Ovary (tissue), 7 donors: ENCODE measurements at regions not wholly inside any gene's neighbourhood (a gene's known extent, or its start where the extent isn't known, plus 50 kb on each side); places are given as distances from the start of the nearest gene placed in this dataset.

Experiments
- DNase-seq, 5 donors: peaks; one replicate each; pipeline ENCODE4 v3.0.0-alpha.2; 2019 to 2020
- H3K27ac ChIP-seq, 2 donors: fragments of 200-600 bp; one replicate each; pipeline versions ENCODE4 v1.5.1 to v1.8.0; 2019 to 2022
- H3K27me3 ChIP-seq: fragments of 200-600 bp; one replicate; pipeline ENCODE4 v1.8.0; 2022
- H3K36me3 ChIP-seq: fragments of 200-600 bp; sonication (generic); one replicate; pipeline ENCODE4 v1.5.1; 2019
- H3K4me1 ChIP-seq: one replicate; pipeline ENCODE4 v1.8.1; 2013; ENCODE audit warnings: mild to moderate bottlenecking, moderate library complexity; ENCODE audit not compliant: insufficient read depth
- H3K4me3 ChIP-seq: fragments of 200-600 bp; sonication (generic); one replicate; pipeline ENCODE4 v1.5.1; 2017
- H3K9me3 ChIP-seq, 2 donors: fragments of 200-600 bp in 1 of 2; sonication (generic) in 1 of 2; one replicate each; pipeline versions ENCODE4 v1.5.1 to v1.8.1; 2013 to 2019; ENCODE audit warnings: mild to moderate bottlenecking in 1 of 2, moderate library complexity in 1 of 2
- CTCF ChIP-seq, 3 donors: fragments of 450-650 bp in 2 of 3; fragments of 200-600 bp in 1 of 3; IDR thresholded peaks; one replicate each; pipeline versions ENCODE4 v1.5.1 to v1.8.0; 2016 to 2022; ENCODE audit warnings: antibody characterized with exemption in 3 of 3, mild to moderate bottlenecking in 1 of 3
- EP300 ChIP-seq: sonication (generic); formaldehyde crosslinking; IDR thresholded peaks from one replicate; pipeline ENCODE4 v1.6.1; 2017; ENCODE audit warnings: antibody characterized with exemption
- POLR2A ChIP-seq: fragments of 450-650 bp; IDR thresholded peaks from one replicate; pipeline ENCODE4 v1.6.1; 2017; ENCODE audit warnings: antibody characterized with exemption, mild to moderate bottlenecking, moderate library complexity
- WGBS, 3 donors: extraction: QIAGEN DNeasy Blood & Tissue Kit in 1 of 3; methylation state at CpG; one replicate each; pipeline versions ENCODE4 v1.1.5 to v1.1.7; 2013 to 2017; 5-methylcytosine and 5-hydroxymethylcytosine counted together
- intact Hi-C, 4 donors: fragments of 100-400 bp; cut with DNase I; formaldehyde crosslinking; loops; one replicate each; pipeline versions ENCODE4 v1.11.0 to v1.15.1; 2022 to 2023
- donor health status: DM: no; HTN: no; CAD: no; lungs with moderate emphysema.
- donor health status: DM: no; HTN: no; CAD: no.
- donor health status: Bipolar disorder and iron deficiency.
- donor health status: DM: no; HTN: no; CAD: no.
- donor health status: DM: yes; HTN: yes; CAD: no.

GRCh38 chr16:80330803-80331202, 210.0 kb upstream of the DYNLRB2 start:
- intact Hi-C loops: no loop called here
- no peaks in the 10 kb centered on the region for H3K9me3 ChIP-seq
- H3K36me3 ChIP-seq: no peaks in the 10 kb centered on the region
- no peak overlapping the region for H3K27ac ChIP-seq
- DNase-seq: no peak
- whole genome bisulfite sequencing, 3 donors: 85 to 93% (median 91%) methylated on average over 3 of the region's 3 CpGs
- H3K4me1 ChIP-seq: no peaks in the 10 kb centered on the region
- H3K4me3 ChIP-seq: no peak overlapping the region
- no peaks in the 10 kb centered on the region for H3K27me3 ChIP-seq
- TF ChIP-seq EP300: no peak

GRCh38 chr16:80330150-80330549, 210.6 kb upstream of the DYNLRB2 start:
- no peak for TF ChIP-seq EP300
- no peak for TF ChIP-seq POLR2A

GRCh38 chr16:80327740-80328139, 213.1 kb upstream of the DYNLRB2 start:
- intact Hi-C loops: no loop called here
- H3K27ac ChIP-seq: no peak overlapping the region
- 37 to 61% (median 59%) methylated on average over 1 of the region's 1 CpG for WGBS, 3 donors
- DNase-seq: no peak
- no peaks in the 10 kb centered on the region for H3K9me3 ChIP-seq
- no peaks in the 10 kb centered on the region for H3K4me1 ChIP-seq
- no peak overlapping the region for H3K4me3 ChIP-seq
- TF ChIP-seq POLR2A (no peak), EP300 (no peak), CTCF (IDR thresholded peaks at IDR 0.05) (no peak)
- no peaks in the 10 kb centered on the region for H3K27me3 ChIP-seq
- no peaks in the 10 kb centered on the region for H3K36me3 ChIP-seq

More at GRCh38 chr16:80330150-80330549, 210.6 kb upstream of the DYNLRB2 start:
- DNase-seq: no peak
- Histone ChIP-seq H3K4me3 (no peak overlapping the region), H3K9me3 (no peaks in the 10 kb centered on the region), H3K36me3 (no peaks in the 10 kb centered on the region), H3K27me3 (no peaks in the 10 kb centered on the region), H3K4me1 (no peaks in the 10 kb centered on the region), H3K27ac (no peak overlapping the region)
- intact Hi-C loops: no loop called here
- 80 to 85% (median 81%) methylated on average over 3 of the region's 3 CpGs for WGBS, 3 donors

DNA sequence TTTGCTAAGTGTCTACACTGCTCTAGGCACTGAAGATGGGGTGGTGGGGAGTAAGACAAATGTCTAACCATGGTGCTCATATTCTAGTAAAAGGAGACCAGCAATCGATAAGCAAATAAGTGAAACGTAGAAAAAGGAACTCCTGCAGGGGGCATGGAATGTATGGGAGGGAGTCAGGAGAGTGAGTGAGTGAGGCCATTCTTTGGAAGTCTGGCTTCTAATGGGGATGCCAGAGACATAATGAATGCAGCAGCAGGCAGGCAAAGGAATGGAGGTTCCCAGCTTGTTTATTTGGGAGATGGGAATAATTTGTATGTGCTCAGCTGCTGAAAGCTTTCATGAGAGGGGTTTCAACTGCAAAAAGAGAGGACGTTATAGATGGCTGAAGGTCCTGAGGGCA, 216.4 kb upstream of the DYNLRB2 start:
- intact Hi-C loops: no loop called here

DNA sequence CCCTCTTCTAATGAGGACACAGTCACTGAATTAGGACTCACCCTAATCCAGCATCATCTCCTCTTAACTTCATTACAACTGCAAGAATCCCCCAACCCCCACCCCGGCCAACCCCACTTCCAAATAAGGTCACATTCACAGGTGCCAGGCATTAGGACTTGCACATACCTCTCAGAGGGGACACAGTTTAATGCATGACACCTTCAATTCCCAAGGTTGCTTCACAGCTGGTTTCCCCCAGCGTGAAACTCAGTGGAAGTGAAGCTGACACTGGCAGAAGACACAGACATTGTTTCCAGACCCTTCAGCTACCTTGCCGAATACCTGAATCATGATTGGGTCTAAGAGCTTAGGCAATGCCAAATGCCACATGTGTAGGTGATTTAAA, 217.0 kb upstream of the DYNLRB2 start:
- TF ChIP-seq POLR2A: no peak
- TF ChIP-seq CTCF (IDR thresholded peaks at IDR 0.05): no peak
- TF ChIP-seq EP300: no peak
- DNase-seq: no peak
- intact Hi-C loops: no loop called here
- no peaks in the 10 kb centered on the region for H3K9me3 ChIP-seq
- H3K36me3 ChIP-seq: no peaks in the 10 kb centered on the region
- H3K4me1 ChIP-seq: no peaks in the 10 kb centered on the region
- H3K27me3 ChIP-seq: no peaks in the 10 kb centered on the region
- WGBS, 3 donors: 81 to 92% (median 89%) methylated on average over 3 of the region's 3 CpGs
- no peak overlapping the region for H3K27ac ChIP-seq
- H3K4me3 ChIP-seq: no peak overlapping the region

More for the DNA sequence above, 216.4 kb upstream of the DYNLRB2 start:
- Histone ChIP-seq H3K36me3 (no peaks in the 10 kb centered on the region), H3K27me3 (no peaks in the 10 kb centered on the region), H3K4me1 (no peaks in the 10 kb centered on the region), H3K27ac (no peak overlapping the region), H3K4me3 (no peak overlapping the region), H3K9me3 (no peaks in the 10 kb centered on the region)
- no peak for TF ChIP-seq POLR2A
- no peak for DNase-seq
- WGBS, 3 donors: 56 to 68% (median 60%) methylated on average over 3 of the region's 3 CpGs

DNA sequence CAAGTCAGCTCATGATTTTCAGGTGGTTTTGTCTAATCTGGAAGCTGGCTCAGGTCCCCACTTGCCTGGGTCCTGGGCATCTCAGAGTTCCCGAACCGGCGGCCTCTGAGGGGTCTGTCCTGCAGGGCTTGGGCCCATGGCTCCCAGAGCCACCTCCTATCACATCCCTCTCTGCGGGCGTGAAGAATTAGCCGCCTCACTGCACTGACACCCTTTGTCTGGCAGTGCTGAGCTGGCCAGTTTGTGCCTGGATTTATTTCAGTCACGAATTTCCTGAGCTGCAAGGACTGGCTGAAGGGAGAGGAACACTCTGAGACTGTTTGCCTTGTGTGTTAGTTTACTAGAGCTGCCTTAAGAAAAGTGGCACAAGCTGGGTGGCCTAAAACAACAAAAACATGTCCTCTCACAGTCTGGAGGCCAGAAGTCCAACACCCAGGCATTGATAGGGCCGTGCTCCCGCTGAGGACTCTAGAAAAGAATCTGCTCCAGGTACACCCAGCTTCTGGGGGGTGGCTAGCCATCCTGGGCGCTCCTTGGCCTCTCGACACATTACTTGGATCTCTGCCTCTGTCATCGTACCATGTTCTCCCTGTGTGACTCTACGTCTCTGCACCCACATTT, 217.5 kb upstream of the DYNLRB2 start:
- intact Hi-C loops: no loop called here
- WGBS, 3 donors: 84 to 91% (median 89%) methylated on average over 13 of the region's 13 CpGs
- TF ChIP-seq POLR2A (no peak), CTCF (IDR thresholded peaks at IDR 0.05) (no peak), EP300 (no peak)

More for the DNA sequence above, 217.5 kb upstream of the DYNLRB2 start:
- Histone ChIP-seq H3K27me3 (no peaks in the 10 kb centered on the region), H3K4me3 (no peak overlapping the region), H3K4me1 (no peaks in the 10 kb centered on the region), H3K9me3 (no peaks in the 10 kb centered on the region), H3K27ac (no peak overlapping the region), H3K36me3 (no peaks in the 10 kb centered on the region)
- no peak for DNase-seq
